Bronchial epithelial cell (primary cell): ENCODE measurements at regions not wholly inside any gene's neighbourhood (a gene's known extent, or its start where the extent isn't known, plus 50 kb on each side); places are given as distances from the start of the nearest gene placed in this dataset.

ENCODE experiments used
- DNase-seq: peaks from one replicate; pipeline ENCODE4 v3.0.0-alpha.2; 2010; ENCODE audit warnings: low read depth
- FAIRE-seq: peaks from 2 replicates; lab custom pipeline; 2011; peaks lifted over from hg19 to GRCh38; lab: Jason Lieb, UNC
- H3K27me3 ChIP-seq: 2 replicates; pipeline ENCODE4 v1.5.1; 2011; ENCODE audit warnings: low read length; ENCODE audit not compliant: control insufficient read depth, insufficient read depth
- H3K36me3 ChIP-seq: 2 replicates; pipeline ENCODE4 v1.5.1; 2011; ENCODE audit warnings: low read length; ENCODE audit not compliant: control insufficient read depth, insufficient read depth
- H3K4me3 ChIP-seq: 2 replicates; pipeline ENCODE4 v1.5.1; 2011; ENCODE audit warnings: mild to moderate bottlenecking, low read depth, low read length, control low read depth
- CTCF ChIP-seq: IDR thresholded peaks from 2 replicates; pipeline ENCODE4 v1.5.1; 2011; ENCODE audit warnings: mild to moderate bottlenecking, moderate library complexity, low read length, control low read depth, inconsistent platforms; ENCODE audit not compliant: insufficient read depth, severe bottlenecking

DNA sequence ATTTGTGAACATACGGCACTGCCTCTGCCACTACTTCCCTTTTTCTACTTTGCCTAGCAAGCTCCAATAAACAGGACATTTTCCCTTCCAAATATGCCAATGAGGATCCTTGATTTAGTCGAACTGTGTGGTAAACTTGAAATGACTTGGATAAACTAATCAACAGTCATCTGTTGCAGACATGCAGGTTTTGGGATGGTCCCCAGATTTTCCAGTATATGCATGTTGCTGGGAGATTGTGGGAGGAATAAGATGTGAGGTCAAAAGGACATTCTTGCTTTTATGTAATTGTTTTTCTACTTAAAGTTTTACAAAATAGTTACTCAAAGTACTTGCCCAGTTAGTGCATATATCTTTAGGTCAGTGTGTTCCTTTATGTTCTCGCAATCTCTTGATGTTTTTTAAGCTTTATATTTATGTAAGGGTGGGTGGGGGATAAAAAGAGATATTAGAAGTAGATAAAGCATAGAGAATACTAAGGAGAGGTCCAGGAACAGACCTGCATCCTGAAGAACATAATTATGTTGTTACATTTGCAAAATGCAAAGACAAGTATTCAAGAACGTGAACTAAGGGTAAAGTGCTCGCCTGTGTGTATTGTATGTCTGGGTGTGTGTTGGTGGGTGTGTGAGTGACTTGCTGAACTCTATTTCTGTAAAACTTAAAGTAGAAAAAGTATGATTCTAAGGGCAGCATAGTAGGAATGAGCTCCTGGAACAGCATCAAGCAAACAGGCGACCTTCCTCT, 88.4 kb upstream of the OXGR1 start:
- no peak overlapping the region for H3K4me3 ChIP-seq
- no peaks in the 10 kb centered on the region for H3K36me3 ChIP-seq
- no peak for TF ChIP-seq CTCF
- FAIRE-seq (no peak), DNase-seq (no peak)
- no peaks in the 10 kb centered on the region for H3K27me3 ChIP-seq

GRCh38 chr13:97091196-97091595, 96.9 kb upstream of the OXGR1 start:
- no peak for TF ChIP-seq CTCF
- FAIRE-seq (no peak), DNase-seq (no peak)
- no peaks in the 10 kb centered on the region for H3K27me3 ChIP-seq
- H3K4me3 ChIP-seq: no peak overlapping the region
- H3K36me3 ChIP-seq: no peaks in the 10 kb centered on the region

DNA sequence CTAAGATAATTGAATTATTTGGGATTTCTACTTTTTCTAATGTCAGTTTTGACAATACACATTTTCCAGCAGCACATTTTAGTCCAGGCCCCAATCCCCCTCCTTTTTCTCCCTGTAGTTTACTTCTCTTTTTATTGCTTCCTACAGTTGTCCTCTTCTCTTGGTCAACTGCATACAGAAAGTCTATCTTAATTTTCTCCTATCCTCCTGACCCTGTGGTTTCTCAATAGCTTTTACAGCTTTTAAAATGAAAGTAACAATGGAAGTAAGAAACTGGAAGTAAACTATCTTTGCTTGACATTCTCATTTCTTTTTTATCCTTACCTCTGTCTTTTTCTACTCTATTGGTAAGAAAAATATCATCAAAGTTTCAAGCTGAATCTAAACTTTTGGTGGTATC, 106.5 kb upstream of the OXGR1 start:
- H3K4me3 ChIP-seq: no peak overlapping the region
- no peak for TF ChIP-seq CTCF
- no peak for DNase-seq
- no peak for FAIRE-seq
- no peaks in the 10 kb centered on the region for H3K27me3 ChIP-seq
- H3K36me3 ChIP-seq: no peaks in the 10 kb centered on the region

DNA sequence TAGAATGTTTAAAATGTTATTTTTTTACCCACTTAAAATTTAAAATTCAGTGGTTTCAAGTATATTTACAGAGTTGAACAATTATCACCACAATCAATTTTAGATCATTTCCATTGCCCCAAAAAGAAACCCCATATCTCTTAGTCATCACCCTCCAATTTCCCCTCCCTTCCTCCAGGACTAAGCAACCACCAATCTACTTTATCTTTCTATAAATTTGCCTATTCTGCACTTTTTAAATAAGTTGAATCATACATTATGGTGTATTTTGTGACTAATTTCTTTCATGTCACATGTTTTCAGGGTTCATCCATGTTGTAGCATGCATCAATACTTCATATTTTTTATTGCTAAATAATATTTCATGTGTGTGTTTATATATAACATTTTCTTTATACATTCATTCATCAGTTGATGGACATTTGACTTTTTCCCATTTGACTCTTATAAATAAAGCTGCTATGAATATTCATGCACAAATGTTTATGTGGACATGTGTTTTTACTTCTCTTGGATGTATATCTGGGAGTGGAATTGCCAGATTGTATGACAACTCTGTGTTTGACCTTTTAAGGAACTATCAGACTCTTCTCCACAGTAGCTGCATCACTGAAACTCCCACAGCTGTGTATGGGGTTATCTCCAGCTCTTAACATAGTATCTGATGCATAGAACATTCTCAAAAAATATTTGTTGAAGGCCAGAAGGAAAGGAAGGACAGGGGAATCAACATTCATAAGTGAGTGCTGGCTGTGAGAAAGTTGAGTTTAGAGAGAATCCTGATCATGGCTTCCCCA, 107.8 kb upstream of the OXGR1 start:
- TF ChIP-seq CTCF: no peak
- no peak overlapping the region for H3K4me3 ChIP-seq
- FAIRE-seq: peak; percentile 32
- H3K27me3 ChIP-seq: no peaks in the 10 kb centered on the region
- peak; percentile 13 for DNase-seq
- no peaks in the 10 kb centered on the region for H3K36me3 ChIP-seq

DNA sequence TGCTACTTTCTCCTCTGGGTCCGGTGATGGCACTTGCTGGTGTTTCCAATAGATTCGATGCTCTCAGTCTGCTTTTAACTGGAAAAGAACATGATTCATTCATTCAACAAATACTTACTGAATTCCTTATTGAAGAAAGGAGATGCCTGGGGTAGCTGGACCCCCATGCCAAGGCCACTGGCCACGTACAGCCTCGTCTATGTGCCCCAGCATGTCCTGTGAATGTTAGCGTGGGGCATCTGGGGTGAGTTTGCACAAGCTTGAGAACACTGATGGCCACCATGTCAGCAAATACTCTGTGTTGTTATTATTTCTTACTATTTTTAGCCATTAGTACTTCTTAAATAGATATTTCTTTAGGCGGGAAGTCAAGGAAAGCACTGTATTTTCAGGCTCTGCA, 112.0 kb upstream of the OXGR1 start:
- Histone ChIP-seq H3K4me3 (no peak overlapping the region), H3K27me3 (no peaks in the 10 kb centered on the region), H3K36me3 (no peaks in the 10 kb centered on the region)
- TF ChIP-seq CTCF: no peak
- no peak for DNase-seq
- no peak for FAIRE-seq
